Bone marrow (tissue), 2 donors: ENCODE measurements at regions not wholly inside any gene's neighbourhood (a gene's known extent, or its start where the extent isn't known, plus 50 kb on each side); places are given as distances from the start of the nearest gene placed in this dataset.

Experiments used
- DNase-seq, 2 donors: peaks; one replicate each; lab custom pipeline; 2025; lab: John Stamatoyannopoulos, UW

- DNase-seq, result no peak
Measured at GRCh38 chr10:90326498-90327267, 531.2 kb downstream of the HTR7 start.

GRCh38 chr10:90327611-90328010 is 530.2 kb downstream of the HTR7 start:
- no peak for DNase-seq

DNA sequence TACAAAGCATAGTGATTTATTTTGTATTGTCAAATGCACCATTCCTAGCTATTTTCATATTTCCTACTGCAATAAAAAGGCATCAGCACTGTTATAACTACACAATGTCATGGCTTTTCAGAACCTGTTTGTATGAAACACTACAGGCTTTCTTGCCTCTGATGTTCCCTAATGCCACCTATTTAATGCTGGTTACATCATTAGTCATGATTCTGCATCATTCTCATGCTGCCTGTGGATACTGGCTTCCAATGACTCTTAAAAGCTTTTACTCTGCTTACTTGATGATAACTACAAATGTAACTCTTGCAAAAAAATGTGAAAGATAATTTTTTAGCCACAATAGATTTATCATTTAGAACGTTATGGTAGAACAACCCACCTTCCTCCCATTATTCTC is 529.4 kb downstream of the HTR7 start:
- DNase-seq, result no peak

DNA sequence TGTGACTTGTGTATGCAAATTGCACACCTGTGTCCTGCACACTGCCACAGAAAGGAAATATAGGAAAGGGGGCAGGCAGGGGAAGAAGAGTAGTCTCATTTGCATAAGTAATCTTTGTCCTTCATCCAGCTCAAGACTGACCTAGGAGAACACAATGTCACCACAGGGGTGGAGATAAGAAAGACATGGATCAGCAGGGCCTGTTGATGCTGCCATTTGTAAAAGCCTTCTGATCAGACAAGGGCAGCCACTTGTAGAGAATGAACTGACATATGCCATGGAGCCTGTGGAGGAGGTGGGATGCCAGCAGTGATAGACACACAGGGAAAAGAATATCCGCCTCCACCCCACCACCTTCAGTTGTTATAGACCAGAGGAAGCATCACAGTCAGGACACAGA is 528.9 kb downstream of the HTR7 start:
- DNase-seq, result no peak

DNA sequence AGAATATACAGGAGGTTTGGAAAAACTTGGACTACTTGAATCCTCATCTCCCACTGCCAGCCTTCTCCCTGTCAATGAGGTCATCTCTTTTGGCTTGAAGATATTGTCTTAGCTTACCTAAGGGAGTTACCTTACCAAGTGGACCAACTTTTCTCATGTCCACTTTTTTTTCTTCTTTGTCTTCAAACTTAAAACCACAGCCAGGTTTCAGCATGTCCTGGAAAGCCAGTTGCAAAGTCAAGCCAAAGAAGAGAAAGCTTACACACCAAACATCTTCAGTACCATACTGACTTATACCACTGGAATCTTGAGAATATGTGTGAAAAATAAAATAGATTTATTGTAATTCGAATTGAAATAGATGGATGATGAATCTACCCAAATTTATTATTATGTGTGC is 520.5 kb downstream of the HTR7 start:
- no peak for DNase-seq

DNA sequence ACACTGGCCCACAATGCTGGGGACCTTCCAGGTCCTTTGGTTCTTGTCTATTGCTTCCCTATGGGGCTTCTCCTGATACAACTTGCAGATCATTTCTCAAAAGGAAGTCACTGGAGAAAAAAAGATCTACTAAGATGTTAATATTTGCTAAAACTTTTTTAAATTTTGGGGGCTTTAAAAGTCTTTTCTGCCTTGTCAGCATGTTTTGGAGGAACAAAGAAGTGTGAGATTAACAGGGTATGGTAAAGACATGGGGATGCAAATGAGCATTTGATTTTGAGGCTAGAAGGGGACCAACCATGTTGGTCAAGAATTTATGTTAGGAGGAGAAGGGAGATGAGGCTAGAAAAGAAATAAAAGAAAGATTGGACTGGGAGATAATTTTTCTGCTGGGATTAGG is 515.4 kb downstream of the HTR7 start:
- no peak for DNase-seq

- no peak for DNase-seq
Measured at GRCh38 chr10:90344226-90344625, 513.6 kb downstream of the HTR7 start.

GRCh38 chr10:90347239-90347638 is 510.6 kb downstream of the HTR7 start:
- DNase-seq, result no peak

DNA sequence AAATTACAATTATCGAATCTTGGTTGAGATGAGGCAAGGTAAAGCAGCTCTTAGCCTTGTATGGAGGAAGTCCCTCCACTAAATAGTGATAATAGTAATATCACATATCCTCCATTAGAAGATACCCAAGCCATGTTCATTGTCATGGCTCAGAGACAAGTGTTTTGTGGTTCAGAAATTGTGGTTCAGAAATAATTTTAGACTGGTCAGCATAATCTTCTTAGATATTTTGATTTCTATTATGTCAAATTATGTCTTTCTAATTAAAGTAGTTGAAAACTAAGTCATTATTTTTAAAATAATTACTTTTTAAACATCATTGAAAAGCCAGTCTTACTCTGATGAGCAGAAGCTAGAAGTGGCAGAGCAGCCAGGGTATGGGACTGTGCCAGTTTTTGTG is 507.7 kb downstream of the HTR7 start:
- DNase-seq, result no peak

- DNase-seq, result no peak
Measured at GRCh38 chr10:90352288-90352687, 505.6 kb downstream of the HTR7 start.

DNA sequence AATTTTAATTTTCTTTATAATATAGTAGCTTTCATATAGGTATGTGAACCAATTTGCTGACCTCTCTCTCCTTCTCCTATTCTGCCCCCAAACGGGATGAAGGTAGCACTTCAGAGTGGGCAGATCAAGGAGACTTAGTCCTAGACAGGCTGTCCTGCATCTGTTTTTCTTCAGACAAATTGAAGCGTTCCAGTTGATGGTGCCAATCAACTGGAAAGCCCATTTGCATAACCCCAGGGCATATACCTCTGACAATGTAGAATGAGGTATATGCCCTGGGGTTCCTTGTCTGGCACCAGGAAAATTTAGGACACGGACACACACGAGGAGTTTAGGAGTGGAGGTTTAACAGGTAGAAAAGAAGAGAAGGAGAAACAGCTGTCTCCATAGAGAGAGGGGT is 502.9 kb downstream of the HTR7 start:
- no peak for DNase-seq

GRCh38 chr10:90363799-90364483 is 493.9 kb downstream of the HTR7 start:
- DNase-seq, result no peak

DNA sequence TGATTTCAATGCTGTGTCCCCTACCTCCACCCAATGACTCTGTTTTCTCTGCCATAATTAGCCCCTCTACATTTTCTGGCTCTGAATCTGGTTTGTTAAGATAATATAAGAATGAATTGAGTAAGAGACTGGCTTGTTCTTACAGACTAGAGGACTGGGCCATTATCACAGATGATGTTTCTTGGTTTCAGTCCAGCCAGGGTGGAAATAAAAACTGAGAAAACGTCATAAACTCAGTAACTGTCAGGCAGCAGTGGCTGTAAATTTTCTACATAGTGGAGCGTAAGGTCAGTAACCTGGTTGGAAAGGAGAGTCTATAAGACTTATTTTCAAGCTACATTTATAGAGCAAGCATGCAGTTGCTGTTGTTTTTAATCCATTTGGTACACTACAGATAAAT is 485.4 kb downstream of the HTR7 start:
- DNase-seq, result no peak

DNA sequence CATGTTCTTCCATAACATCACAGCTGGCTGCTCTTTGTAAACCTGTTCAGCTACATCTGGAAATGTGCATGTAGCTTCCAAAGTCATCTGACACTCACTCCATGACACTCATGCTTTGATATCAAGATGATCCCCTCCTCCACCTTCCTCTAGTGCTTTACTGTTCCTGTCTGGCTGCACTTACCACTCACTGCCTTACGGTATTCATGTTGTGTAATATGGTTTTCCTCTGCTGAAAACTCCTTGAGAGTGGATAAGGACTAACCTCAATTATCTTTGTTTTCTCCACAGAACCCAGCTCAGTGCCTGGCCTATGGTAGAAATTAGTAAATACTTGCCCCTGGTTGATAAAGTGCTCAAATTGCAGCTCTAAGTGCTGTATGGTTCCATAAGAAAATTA is 483.9 kb downstream of the HTR7 start:
- DNase-seq, result no peak

- no peak for DNase-seq
Measured at GRCh38 chr10:90378524-90379076, 479.2 kb downstream of the HTR7 start.

GRCh38 chr10:90381468-90381867 is 476.4 kb downstream of the HTR7 start:
- no peak for DNase-seq

GRCh38 chr10:90389876-90390275 is 468.0 kb downstream of the HTR7 start:
- DNase-seq, result no peak

DNA sequence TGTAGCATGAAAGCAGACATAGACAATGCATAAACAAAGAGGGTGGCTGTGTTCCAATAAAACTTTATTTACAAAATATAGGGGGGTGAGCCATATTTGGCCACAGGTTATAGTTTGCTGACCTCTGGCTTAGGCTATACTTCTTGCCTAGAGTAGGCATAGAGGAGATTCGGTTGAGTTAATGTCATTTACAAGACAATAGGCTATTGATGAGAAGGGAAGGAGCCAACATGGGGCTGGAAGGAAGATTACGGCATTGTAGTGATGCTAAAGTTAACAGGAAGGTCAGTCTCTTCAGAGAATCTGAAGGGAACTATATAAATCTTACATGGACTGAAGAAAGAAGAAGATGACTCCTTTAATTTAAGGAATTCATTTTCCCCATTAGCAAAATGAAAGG is 463.5 kb downstream of the HTR7 start:
- DNase-seq, result no peak

DNA sequence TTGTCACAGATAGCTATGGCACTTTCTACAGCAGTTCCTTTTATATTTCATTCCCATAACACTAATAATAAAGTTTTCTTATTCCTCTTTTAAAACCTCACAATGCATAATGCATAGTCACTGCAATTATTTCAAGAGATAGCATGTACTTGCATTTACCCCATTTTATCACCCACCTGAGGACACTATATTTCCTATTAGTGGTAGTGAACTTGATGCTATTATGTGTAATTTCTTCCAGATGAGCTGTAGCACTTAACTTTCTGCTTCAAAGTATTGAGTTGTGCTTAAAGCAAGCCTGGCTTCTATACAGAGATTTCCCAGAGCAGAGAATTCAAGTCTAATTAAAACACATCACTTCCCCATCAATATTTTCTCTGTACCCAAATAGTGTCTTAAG is 461.1 kb downstream of the HTR7 start:
- no peak for DNase-seq

DNA sequence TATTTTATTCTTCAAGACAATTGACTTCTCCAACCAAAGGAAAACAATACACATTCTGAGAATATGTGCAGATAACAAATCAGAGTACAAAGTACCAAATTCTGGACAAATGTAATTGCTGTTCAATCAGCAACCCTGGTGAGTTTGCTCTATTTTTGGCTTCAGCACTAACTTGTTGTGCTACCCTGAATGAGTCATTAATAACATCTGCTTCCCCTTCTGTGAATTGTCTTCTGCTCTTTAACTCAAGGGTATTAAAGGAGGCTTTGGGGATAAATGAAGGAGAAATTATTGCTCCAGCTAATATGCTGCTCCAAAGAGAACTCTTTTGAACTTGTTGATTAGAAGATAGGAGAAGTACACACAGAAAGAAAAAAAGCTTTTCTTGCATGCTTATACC is 459.3 kb downstream of the HTR7 start:
- DNase-seq, result peak in 1 of 2 donors; percentile 44

- no peak for DNase-seq
Measured at GRCh38 chr10:90399782-90400181, 458.1 kb downstream of the HTR7 start.

- peak in 1 of 2 donors; percentile 2 for DNase-seq
Measured at GRCh38 chr10:90403211-90404000, 454.4 kb downstream of the HTR7 start.

GRCh38 chr10:90407131-90407530 is 450.7 kb downstream of the HTR7 start:
- no peak for DNase-seq
